ENCODE measurements at regions not wholly inside any gene's neighbourhood (a gene's known extent, or its start where the extent isn't known, plus 50 kb on each side); places are given as distances from the start of the nearest gene placed in this dataset.

DNA sequence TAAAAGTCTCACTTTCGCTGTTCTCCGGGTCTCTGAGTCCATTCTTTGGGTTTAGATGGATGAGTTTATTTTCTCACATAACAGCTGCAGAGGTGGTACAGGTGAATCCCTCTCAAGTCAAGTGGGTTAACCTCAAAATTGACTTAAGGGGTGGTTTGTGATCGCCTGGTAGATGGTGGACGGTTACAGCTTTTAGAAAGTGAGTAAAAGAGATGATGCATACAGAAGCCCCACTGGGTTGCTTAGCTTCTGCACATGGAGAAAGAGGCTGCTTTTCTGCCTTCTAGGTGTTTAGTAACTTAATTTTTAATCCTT, 146.7 kb downstream of the TRIM27 start:
- no peak for TF ChIP-seq POLR2AphosphoS5 (IDR thresholded peaks at IDR 0.05; ENCODE audit: low read depth, low read length)
- TF ChIP-seq, protein P1, sequence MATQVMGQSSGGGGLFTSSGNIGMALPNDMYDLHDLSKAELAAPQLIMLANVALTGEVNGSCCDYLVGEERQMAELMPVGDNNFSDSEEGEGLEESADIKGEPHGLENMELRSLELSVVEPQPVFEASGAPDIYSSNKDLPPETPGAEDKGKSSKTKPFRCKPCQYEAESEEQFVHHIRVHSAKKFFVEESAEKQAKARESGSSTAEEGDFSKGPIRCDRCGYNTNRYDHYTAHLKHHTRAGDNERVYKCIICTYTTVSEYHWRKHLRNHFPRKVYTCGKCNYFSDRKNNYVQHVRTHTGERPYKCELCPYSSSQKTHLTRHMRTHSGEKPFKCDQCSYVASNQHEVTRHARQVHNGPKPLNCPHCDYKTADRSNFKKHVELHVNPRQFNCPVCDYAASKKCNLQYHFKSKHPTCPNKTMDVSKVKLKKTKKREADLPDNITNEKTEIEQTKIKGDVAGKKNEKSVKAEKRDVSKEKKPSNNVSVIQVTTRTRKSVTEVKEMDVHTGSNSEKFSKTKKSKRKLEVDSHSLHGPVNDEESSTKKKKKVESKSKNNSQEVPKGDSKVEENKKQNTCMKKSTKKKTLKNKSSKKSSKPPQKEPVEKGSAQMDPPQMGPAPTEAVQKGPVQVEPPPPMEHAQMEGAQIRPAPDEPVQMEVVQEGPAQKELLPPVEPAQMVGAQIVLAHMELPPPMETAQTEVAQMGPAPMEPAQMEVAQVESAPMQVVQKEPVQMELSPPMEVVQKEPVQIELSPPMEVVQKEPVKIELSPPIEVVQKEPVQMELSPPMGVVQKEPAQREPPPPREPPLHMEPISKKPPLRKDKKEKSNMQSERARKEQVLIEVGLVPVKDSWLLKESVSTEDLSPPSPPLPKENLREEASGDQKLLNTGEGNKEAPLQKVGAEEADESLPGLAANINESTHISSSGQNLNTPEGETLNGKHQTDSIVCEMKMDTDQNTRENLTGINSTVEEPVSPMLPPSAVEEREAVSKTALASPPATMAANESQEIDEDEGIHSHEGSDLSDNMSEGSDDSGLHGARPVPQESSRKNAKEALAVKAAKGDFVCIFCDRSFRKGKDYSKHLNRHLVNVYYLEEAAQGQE (IDR thresholded peaks at IDR 0.05; ENCODE audit: insufficient read depth in 1 of 2, low read depth in 2 of 2, low read length in 2 of 2), result no peak
- TF ChIP-seq TAF1 (IDR thresholded peaks at IDR 0.05; ENCODE audit: borderline replicate concordance, insufficient read depth, low read length), result no peak
- no peak for TF ChIP-seq FOXP2 (optimal IDR thresholded peaks at IDR 0.05; ENCODE audit: borderline replicate concordance, extremely low read depth, extremely low read length, insufficient read depth)
- no peak for TF ChIP-seq SIN3A (IDR thresholded peaks at IDR 0.05; ENCODE audit: borderline replicate concordance, insufficient read depth, low read length)

GRCh38 chr6:28782113-28782673, 141.6 kb downstream of the TRIM27 start:
- TF ChIP-seq SIN3A (IDR thresholded peaks at IDR 0.05; ENCODE audit: borderline replicate concordance, insufficient read depth, low read length) (no peak), TAF1 (IDR thresholded peaks at IDR 0.05; ENCODE audit: borderline replicate concordance, insufficient read depth, low read length) (no peak), POLR2AphosphoS5 (IDR thresholded peaks at IDR 0.05; ENCODE audit: low read depth, low read length) (no peak), FOXP2 (optimal IDR thresholded peaks at IDR 0.05; ENCODE audit: borderline replicate concordance, extremely low read depth, extremely low read length, insufficient read depth) (no peak)
- TF ChIP-seq, protein P1 (IDR thresholded peaks at IDR 0.05; ENCODE audit: insufficient read depth in 1 of 2, low read depth in 2 of 2, low read length in 2 of 2), result no peak

DNA sequence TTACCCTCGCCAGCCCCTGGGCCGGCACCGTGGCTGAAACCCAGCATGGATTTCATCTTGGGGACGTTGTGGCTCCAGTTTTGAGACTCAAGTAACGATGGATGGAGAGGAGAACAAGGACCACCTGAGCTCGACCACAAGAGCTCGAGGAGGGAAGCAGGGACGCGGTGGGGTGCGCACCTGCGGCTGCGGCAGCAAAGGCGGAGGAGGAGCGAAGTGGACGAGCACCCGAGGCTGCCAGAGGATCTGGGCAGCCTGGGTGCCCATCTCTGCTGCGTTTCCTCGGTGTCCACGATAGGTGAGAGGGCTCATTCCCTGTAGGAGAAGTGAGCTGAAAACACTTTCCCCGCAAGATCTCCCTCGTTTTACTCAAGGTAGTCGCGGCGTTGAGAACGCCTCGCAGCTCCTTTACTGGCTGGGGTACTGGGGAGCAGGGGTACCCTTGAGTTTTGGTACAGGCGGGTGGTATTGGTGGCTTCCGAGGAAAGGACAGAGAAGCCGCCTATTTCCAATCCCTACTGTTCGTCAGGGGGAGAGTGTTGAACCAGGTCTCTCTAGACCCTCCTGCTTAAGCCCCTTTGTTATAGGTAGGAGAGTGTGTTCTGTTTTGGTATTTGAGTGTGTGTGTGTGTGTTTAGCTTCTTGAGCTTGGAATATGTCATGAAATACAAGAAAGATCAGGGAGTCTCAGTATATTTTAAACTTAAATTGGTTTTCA, 137.7 kb downstream of the TRIM27 start:
- TF ChIP-seq TAF1 (IDR thresholded peaks at IDR 0.05; ENCODE audit: borderline replicate concordance, insufficient read depth, low read length) (no peak), SIN3A (IDR thresholded peaks at IDR 0.05; ENCODE audit: borderline replicate concordance, insufficient read depth, low read length) (no peak), FOXP2 (optimal IDR thresholded peaks at IDR 0.05; ENCODE audit: borderline replicate concordance, extremely low read depth, extremely low read length, insufficient read depth) (no peak), POLR2AphosphoS5 (IDR thresholded peaks at IDR 0.05; ENCODE audit: low read depth, low read length) (no peak)
- TF ChIP-seq, protein P1 (IDR thresholded peaks at IDR 0.05; ENCODE audit: insufficient read depth in 1 of 2, low read depth in 2 of 2, low read length in 2 of 2), result no peak

DNA sequence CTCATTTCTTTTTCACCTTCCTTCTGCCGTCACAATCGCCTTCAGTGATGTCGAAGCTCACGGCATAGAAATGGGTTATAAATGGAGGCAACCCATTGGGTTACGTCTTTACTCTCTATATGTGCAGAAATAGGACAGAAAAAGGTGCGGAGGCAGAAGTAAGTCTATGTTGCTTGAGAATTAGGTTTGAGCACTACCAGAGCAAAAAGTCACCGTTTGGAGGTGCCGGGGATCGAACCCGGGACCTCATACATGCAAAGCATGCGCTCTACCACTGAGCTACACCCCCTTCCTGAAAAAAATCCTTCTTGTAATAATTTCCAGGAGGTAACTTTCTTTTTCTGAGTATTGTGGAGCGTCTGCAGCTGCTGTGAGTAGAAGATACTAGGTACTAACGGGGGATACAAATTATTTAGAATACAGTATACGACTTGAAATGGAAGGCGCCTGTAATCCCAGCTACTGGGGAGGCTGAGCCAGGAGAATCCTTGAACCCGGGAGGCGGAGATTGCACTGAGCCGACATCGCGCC, 134.2 kb downstream of the TRIM27 start:
- TF ChIP-seq FOXP2 (optimal IDR thresholded peaks at IDR 0.05; ENCODE audit: borderline replicate concordance, extremely low read depth, extremely low read length, insufficient read depth), result no peak
- TF ChIP-seq, protein P1 (IDR thresholded peaks at IDR 0.05; ENCODE audit: insufficient read depth in 1 of 2, low read depth in 2 of 2, low read length in 2 of 2), result no peak
- TF ChIP-seq TAF1 (IDR thresholded peaks at IDR 0.05; ENCODE audit: borderline replicate concordance, insufficient read depth, low read length), result no peak
- no peak for TF ChIP-seq POLR2AphosphoS5 (IDR thresholded peaks at IDR 0.05; ENCODE audit: low read depth, low read length)
- no peak for TF ChIP-seq SIN3A (IDR thresholded peaks at IDR 0.05; ENCODE audit: borderline replicate concordance, insufficient read depth, low read length)
